ENCODE measurements at regions not wholly inside any gene's neighbourhood (a gene's known extent, or its start where the extent isn't known, plus 50 kb on each side); places are given as distances from the start of the nearest gene placed in this dataset.

GRCh38 chr11:92285776-92286175, 61.2 kb downstream of the FAT3 start:
- H3K27ac ChIP-seq (ENCODE audit: extremely low read depth, low read depth, low read length) = no peak overlapping the region
- no peak for FAIRE-seq
- in situ Hi-C loops (cut with MboI) (no loop called here), intact Hi-C loops (cut with micrococcal nuclease) (no loop called here)
- no peak overlapping the region for H3K4me2 ChIP-seq (ENCODE audit: insufficient read depth, low read length)
- H4K20me1 ChIP-seq (replicated peaks; ENCODE audit: control insufficient read depth, insufficient read depth, low read length) = no peaks in the 10 kb centered on the region
- H3K9me3 ChIP-seq (replicated peaks; ENCODE audit: control insufficient read depth, insufficient read depth, low read depth, low read length) = no peaks in the 10 kb centered on the region
- H3K9ac ChIP-seq (ENCODE audit: insufficient read depth in 1 of 2, low read depth in 2 of 2, low read length in 2 of 2) = no peak overlapping the region
- ChIA-PET POLR2A (no interaction called here), CTCF (ENCODE audit: low intra/inter-chr PET ratio) (no interaction called here)
- H3K79me2 ChIP-seq (ENCODE audit: control insufficient read depth, insufficient read depth, low read length) = no peaks in the 10 kb centered on the region
- no TSS peak for BruUV-seq (replicated peaks)
- H3K4me3 ChIP-seq = no peak overlapping the region
- no peaks in the 10 kb centered on the region for H3K27me3 ChIP-seq (ENCODE audit: control insufficient read depth in 2 of 2, insufficient read depth in 2 of 2, low read length in 2 of 2)
- no peak overlapping the region for H2AFZ ChIP-seq (ENCODE audit: low read depth, low read length)
- ATAC-seq = no peak
- no peak for DNase-seq (ENCODE audit: extremely low read depth in 1 of 4, low spot score in 3 of 4)
- TF ChIP-seq HSF4 (CRISPR knock-in tag; IDR thresholded peaks at IDR 0.05; ENCODE audit: borderline replicate concordance) = no peak
- TF ChIP-seq RBM22 (IDR thresholded peaks at IDR 0.05; ENCODE audit: low read depth, low read length, poor library complexity, severe bottlenecking) = no peak
- no peak for TF ChIP-seq ZNF253 (CRISPR knock-in tag; conservative IDR thresholded peaks at IDR 0.05)
- TF ChIP-seq RBM17 (IDR thresholded peaks at IDR 0.05; ENCODE audit: borderline replicate concordance, low read depth, low read length) = no peak
- no peak for TF ChIP-seq FOXJ3 (CRISPR knock-in tag; IDR thresholded peaks at IDR 0.05)
- TF ChIP-seq MEF2A (IDR thresholded peaks at IDR 0.05; ENCODE audit: control insufficient read depth, low read depth, low read length) = no peak
- no peak for TF ChIP-seq MEIS2 (IDR thresholded peaks at IDR 0.05; ENCODE audit: partially characterized antibody)
- no peak for TF ChIP-seq POLR3A (IDR thresholded peaks at IDR 0.05; ENCODE audit: borderline replicate concordance, extremely low read depth, insufficient read depth, insufficient read length)
- TF ChIP-seq POU5F1 (IDR thresholded peaks at IDR 0.05; ENCODE audit: borderline replicate concordance, low read depth, low read length, partially characterized antibody) = no peak
- no peak for TF ChIP-seq TBL1XR1 (IDR thresholded peaks at IDR 0.05; ENCODE audit: low read length in 2 of 2)
- no peak for TF ChIP-seq SIRT6 (IDR thresholded peaks at IDR 0.05; ENCODE audit: low read depth, low read length)
- TF ChIP-seq ZEB2 (IDR thresholded peaks at IDR 0.05) = no peak
- no peak for TF ChIP-seq RFX1 (IDR thresholded peaks at IDR 0.05)
- H3K4me1 ChIP-seq (replicated peaks in 1 of 2; ENCODE audit: control insufficient read depth in 2 of 2, insufficient read depth in 2 of 2, low read length in 2 of 2) = no peaks in the 10 kb centered on the region
- H3K36me3 ChIP-seq (ENCODE audit: control insufficient read depth, insufficient read depth, low read length) = no peaks in the 10 kb centered on the region
- WGBS (ENCODE audit: insufficient coverage, low coverage, missing lambda C conversion rate) = 0% methylated on average over 5 of the region's 5 CpGs
- no peaks in the 10 kb centered on the region for H3K9me1 ChIP-seq (ENCODE audit: control insufficient read depth, insufficient read depth, low read length)

All from K562 (cell line).